HCT116 (cell line): ENCODE measurements at regions not wholly inside any gene's neighbourhood (a gene's known extent, or its start where the extent isn't known, plus 50 kb on each side); places are given as distances from the start of the nearest gene placed in this dataset.

ENCODE experiments used
- ATAC-seq: fragments of 200-7000 bp; cut with Tn5 transposase; 2 replicates; pipeline ENCODE4 v1.9.1; 2020; ENCODE audit warnings: mild to moderate bottlenecking, moderate library complexity
- BruUV-seq: library from RNA; stranded (reverse); fragments of 400-500 nt; replicated peaks from 2 replicates; lab custom pipeline; 2021; lab: Mats Ljungman, UMichigan
- CTCF ChIA-PET: fragments of 300-600 bp; sonication (Branson Sonifier 250); formaldehyde crosslinking; loops from one replicate; lab custom pipeline; 2021; ENCODE audit warnings: antibody characterized with exemption; lab: Charles Lee
- POLR2A ChIA-PET: fragments of 300-600, 350-600 bp; sonication (Branson Sonifier 250); formaldehyde crosslinking; loops from one replicate; lab custom pipeline; 2021; ENCODE audit warnings: antibody characterized with exemption; lab: Charles Lee
- RAD21 ChIA-PET, 2 experiments: fragments of 300-600 bp; sonication (Branson Sonifier 250); formaldehyde crosslinking; loops; one replicate each; lab custom pipeline; 2023; ENCODE audit warnings: low total read pairs in 2 of 2; ENCODE audit not compliant: uncharacterized antibody in 2 of 2, unreplicated experiment in 2 of 2, low non-redundant PET in 1 of 2; lab: Charles Lee
- DNase-seq: peaks from one replicate; pipeline ENCODE4 v3.0.0-alpha.2; 2010; ENCODE audit warnings: low read depth, low spot score
- H2AFZ ChIP-seq: fragments of 200-600 bp; shearing (Covaris generic), sonication (generic); 2 replicates; pipeline ENCODE4 v1.6.1; 2017; ENCODE audit warnings: low read depth, mixed run types, mixed read lengths, antibody characterized with exemption, low read length; ENCODE audit not compliant: poor library complexity, severe bottlenecking
- H3K27ac ChIP-seq: 2 replicates; pipeline ENCODE4 v1.5.1; 2012; ENCODE audit warnings: low read depth, low read length
- H3K27me3 ChIP-seq: fragments of 200-600 bp; sonication (generic); 2 replicates; pipeline ENCODE4 v1.6.1; 2016; ENCODE audit warnings: mixed run types, low read length, mixed read lengths; ENCODE audit not compliant: insufficient read depth
- H3K36me3 ChIP-seq, 2 experiments: fragments of 200-500 bp in 1 of 2; fragments of 200-600 bp in 1 of 2; sonication (Bioruptor generic) in 1 of 2; sonication (generic) in 1 of 2; 2 replicates each; pipeline versions ENCODE4 v1.5.1 to v1.6.1; 2014 to 2016; ENCODE audit warnings: low read length in 2 of 2, inconsistent platforms in 1 of 2, mixed read lengths in 1 of 2, mixed run types in 1 of 2; ENCODE audit not compliant: insufficient read depth in 2 of 2, control insufficient read depth in 1 of 2
- H3K4me1 ChIP-seq, 2 experiments: fragments of 200-600 bp in 1 of 2; sonication (generic) in 1 of 2; 2 replicates each; pipeline versions ENCODE4 v1.5.1 to v1.6.1; 2012 to 2017; ENCODE audit warnings: low read length in 2 of 2, inconsistent platforms in 1 of 2, mild to moderate bottlenecking in 1 of 2, mixed read lengths in 1 of 2, mixed run types in 1 of 2, moderate library complexity in 1 of 2; ENCODE audit not compliant: insufficient read depth in 2 of 2, control insufficient read depth in 1 of 2
- H3K4me2 ChIP-seq: fragments of 200-600 bp; sonication (generic); 2 replicates; pipeline ENCODE4 v1.6.1; 2017; ENCODE audit warnings: mixed run types, low read length, mixed read lengths
- H3K4me3 ChIP-seq, 2 experiments: fragments of 200-600 bp in 1 of 2; sonication (generic) in 1 of 2; replicated peaks in 1 of 2; 2 replicates each; pipeline ENCODE4 v1.5.1; 2011 to 2016; ENCODE audit warnings: low read length in 2 of 2, control low read depth in 1 of 2, low read depth in 1 of 2, mild to moderate bottlenecking in 1 of 2, mixed read lengths in 1 of 2, mixed run types in 1 of 2
- H3K79me2 ChIP-seq: fragments of 200-600 bp; sonication (generic); 2 replicates; pipeline ENCODE4 v1.6.1; 2017; ENCODE audit warnings: mild to moderate bottlenecking, mixed run types, low read length, moderate library complexity, mixed read lengths; ENCODE audit not compliant: insufficient read depth
- H3K9ac ChIP-seq: fragments of 200-600 bp; sonication (generic); 2 replicates; pipeline ENCODE4 v1.6.1; 2016; ENCODE audit warnings: low read length, mixed read lengths
- H3K9me2 ChIP-seq: fragments of 200-600 bp; sonication (generic), shearing (Covaris generic); 2 replicates; pipeline ENCODE4 v1.6.1; 2017; ENCODE audit warnings: mixed run types, mild to moderate bottlenecking, moderate library complexity; ENCODE audit not compliant: insufficient read depth
- H3K9me3 ChIP-seq, 2 experiments: fragments of 200-500 bp in 1 of 2; fragments of 200-600 bp in 1 of 2; sonication (Bioruptor generic) in 1 of 2; sonication (generic) in 1 of 2; 2 replicates each; pipeline ENCODE4 v1.6.1; 2014 to 2017; ENCODE audit warnings: low read length in 2 of 2, mixed read lengths in 2 of 2, inconsistent platforms in 1 of 2, low read depth in 1 of 2, mild to moderate bottlenecking in 1 of 2, mixed run types in 1 of 2, moderate library complexity in 1 of 2; ENCODE audit not compliant: control insufficient read depth in 1 of 2, insufficient read depth in 1 of 2
- H4K20me1 ChIP-seq: fragments of 200-600 bp; sonication (generic), shearing (Covaris generic); 2 replicates; pipeline ENCODE4 v1.6.1; 2017; ENCODE audit warnings: mixed run types, mild to moderate bottlenecking, moderate library complexity; ENCODE audit not compliant: insufficient read depth
- CBX3 ChIP-seq: IDR thresholded peaks from 2 replicates; pipeline ENCODE4 v1.6.1; 2012; ENCODE audit warnings: low read depth
- CEBPB ChIP-seq: IDR thresholded peaks from 2 replicates; pipeline ENCODE4 v1.6.1; 2012; ENCODE audit warnings: low read depth
- EGR1 ChIP-seq: IDR thresholded peaks from 2 replicates; pipeline ENCODE4 v1.6.1; 2012; ENCODE audit warnings: low read depth
- EZH2 ChIP-seq: fragments of 200-600 bp; sonication (generic); IDR thresholded peaks from 2 replicates; pipeline ENCODE4 v1.6.1; 2017; ENCODE audit warnings: antibody characterized with exemption, mixed run types
- EZH2phosphoT487 ChIP-seq: fragments of 200-600 bp; IDR thresholded peaks from 2 replicates; pipeline ENCODE4 v1.6.1; 2018; ENCODE audit warnings: antibody characterized with exemption, borderline replicate concordance
- FOSL1 ChIP-seq: IDR thresholded peaks from 2 replicates; pipeline ENCODE4 v1.6.1; 2012; ENCODE audit warnings: low read depth
- JUND ChIP-seq: IDR thresholded peaks from 2 replicates; pipeline ENCODE4 v1.6.1; 2012
- POLR2AphosphoS5 ChIP-seq: IDR thresholded peaks from 2 replicates; pipeline ENCODE4 v1.6.1; 2011; ENCODE audit warnings: mild to moderate bottlenecking, low read depth, low read length, moderate library complexity
- RAD21 ChIP-seq: IDR thresholded peaks from 2 replicates; pipeline ENCODE4 v1.6.1; 2012; ENCODE audit warnings: low read depth, mild to moderate bottlenecking
- SIN3A ChIP-seq: IDR thresholded peaks from 2 replicates; pipeline ENCODE4 v1.6.1; 2012; ENCODE audit warnings: low read depth
- SP1 ChIP-seq: IDR thresholded peaks from 2 replicates; pipeline ENCODE4 v1.6.1; 2012; ENCODE audit warnings: low read depth
- SRF ChIP-seq: IDR thresholded peaks from 2 replicates; pipeline ENCODE4 v1.6.1; 2012; ENCODE audit warnings: low read depth
- TCF7L2 ChIP-seq: IDR thresholded peaks from 2 replicates; pipeline ENCODE4 v1.7.0; 2011; ENCODE audit warnings: borderline replicate concordance, inconsistent platforms; ENCODE audit not compliant: insufficient read depth, insufficient read length; ENCODE audit errors: extremely low read depth
- YY1 ChIP-seq: IDR thresholded peaks from 2 replicates; pipeline ENCODE4 v1.6.1; 2011; ENCODE audit warnings: low read length, low read depth, moderate library complexity, mild to moderate bottlenecking; ENCODE audit not compliant: insufficient replicate concordance; ENCODE audit errors: extremely low read depth
- ZFX ChIP-seq: fragments of 450-650 bp; IDR thresholded peaks from 2 replicates; pipeline ENCODE4 v1.6.1; 2017
- intact Hi-C: fragments of 100-400 bp; cut with micrococcal nuclease; formaldehyde crosslinking; loops from 2 replicates; pipeline ENCODE4 v1.10.0; 2022
- TF ChIP-seq, protein P1 (sequence below), 3 experiments: fragments of 200-600 bp in 1 of 3; sonication (generic) in 1 of 3; IDR thresholded peaks in 2 of 3; conservative IDR thresholded peaks in 1 of 3; 2 replicates each; pipeline ENCODE4 v1.5.1; 2012 to 2017; ENCODE audit warnings: low read depth in 2 of 3, low read length in 2 of 3, antibody characterized with exemption in 1 of 3, borderline replicate concordance in 1 of 3, control low read depth in 1 of 3, mild to moderate bottlenecking in 1 of 3, mixed read lengths in 1 of 3, mixed run types in 1 of 3, moderate library complexity in 1 of 3; ENCODE audit not compliant: insufficient read depth in 1 of 3
- TF ChIP-seq, protein P2 (sequence below): IDR thresholded peaks from 2 replicates; pipeline ENCODE4 v1.6.1; 2012; ENCODE audit warnings: low read depth
- TF ChIP-seq, protein P3 (sequence below): IDR thresholded peaks from 2 replicates; pipeline ENCODE4 v1.6.1; 2011; ENCODE audit warnings: mild to moderate bottlenecking, low read length, moderate library complexity; ENCODE audit not compliant: insufficient replicate concordance; ENCODE audit errors: extremely low read depth

DNA sequence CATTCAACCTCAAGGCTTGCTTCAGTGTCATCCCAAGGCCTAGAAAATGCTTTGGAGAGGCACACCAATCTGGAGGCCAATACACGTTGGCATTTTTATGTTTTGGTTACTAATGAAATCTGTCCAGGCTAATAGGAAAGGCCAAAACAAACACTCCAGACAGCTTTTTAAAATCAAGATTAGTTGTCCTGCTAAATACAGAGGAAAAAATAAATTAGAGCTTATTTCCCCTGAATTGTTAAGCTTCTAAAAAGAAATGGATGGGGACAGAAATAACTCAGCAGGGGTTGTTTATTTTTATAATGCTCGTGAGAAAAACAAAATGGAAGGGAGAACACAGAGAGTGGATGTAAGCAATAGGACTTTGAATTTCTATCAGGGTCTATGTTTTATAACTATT is 438.5 kb upstream of the LRRC4C start:
- H3K9me3 ChIP-seq = peaks cover 17 to 31% of the 10 kb centered on the region in 2 experiments; a peak in 3 of 4 replicates
- intact Hi-C loops = no loop called here
- POLR2A ChIA-PET = no interaction called here

More for the DNA sequence above, 438.5 kb upstream of the LRRC4C start:
- H3K9ac ChIP-seq = no peak overlapping the region
- H4K20me1 ChIP-seq = no peaks in the 10 kb centered on the region
- RAD21 ChIA-PET = no interaction called here
- no peak overlapping the region for H3K4me2 ChIP-seq
- no peak overlapping the region for H3K4me3 ChIP-seq
- no peak for DNase-seq
- no peak for ATAC-seq
- no peak overlapping the region for H3K27ac ChIP-seq
- H3K36me3 ChIP-seq = no peaks in the 10 kb centered on the region
- no peaks in the 10 kb centered on the region for H3K27me3 ChIP-seq
- no peaks in the 10 kb centered on the region for H3K9me2 ChIP-seq
- no TSS peak for BruUV-seq
- no peaks in the 10 kb centered on the region for H3K4me1 ChIP-seq
- H3K79me2 ChIP-seq = no peaks in the 10 kb centered on the region
- TF ChIP-seq EZH2 = no peak
- no peak for TF ChIP-seq SIN3A
- TF ChIP-seq EZH2phosphoT487 = no peak
- TF ChIP-seq TCF7L2 = no peak
- TF ChIP-seq, protein P1, sequence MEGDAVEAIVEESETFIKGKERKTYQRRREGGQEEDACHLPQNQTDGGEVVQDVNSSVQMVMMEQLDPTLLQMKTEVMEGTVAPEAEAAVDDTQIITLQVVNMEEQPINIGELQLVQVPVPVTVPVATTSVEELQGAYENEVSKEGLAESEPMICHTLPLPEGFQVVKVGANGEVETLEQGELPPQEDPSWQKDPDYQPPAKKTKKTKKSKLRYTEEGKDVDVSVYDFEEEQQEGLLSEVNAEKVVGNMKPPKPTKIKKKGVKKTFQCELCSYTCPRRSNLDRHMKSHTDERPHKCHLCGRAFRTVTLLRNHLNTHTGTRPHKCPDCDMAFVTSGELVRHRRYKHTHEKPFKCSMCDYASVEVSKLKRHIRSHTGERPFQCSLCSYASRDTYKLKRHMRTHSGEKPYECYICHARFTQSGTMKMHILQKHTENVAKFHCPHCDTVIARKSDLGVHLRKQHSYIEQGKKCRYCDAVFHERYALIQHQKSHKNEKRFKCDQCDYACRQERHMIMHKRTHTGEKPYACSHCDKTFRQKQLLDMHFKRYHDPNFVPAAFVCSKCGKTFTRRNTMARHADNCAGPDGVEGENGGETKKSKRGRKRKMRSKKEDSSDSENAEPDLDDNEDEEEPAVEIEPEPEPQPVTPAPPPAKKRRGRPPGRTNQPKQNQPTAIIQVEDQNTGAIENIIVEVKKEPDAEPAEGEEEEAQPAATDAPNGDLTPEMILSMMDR (IDR thresholded peaks at IDR 0.05 in 2 of 3, conservative IDR thresholded peaks at IDR 0.05 in 1 of 3; ENCODE audit: borderline replicate concordance in 1 of 3, insufficient read depth in 1 of 3, low read depth in 2 of 3, low read length in 2 of 3) = no peak
- no peak for TF ChIP-seq CEBPB
- TF ChIP-seq SP1 = no peak
- no peak for TF ChIP-seq FOSL1
- TF ChIP-seq EGR1 = no peak
- no peak for TF ChIP-seq ZFX
- TF ChIP-seq, protein P2, sequence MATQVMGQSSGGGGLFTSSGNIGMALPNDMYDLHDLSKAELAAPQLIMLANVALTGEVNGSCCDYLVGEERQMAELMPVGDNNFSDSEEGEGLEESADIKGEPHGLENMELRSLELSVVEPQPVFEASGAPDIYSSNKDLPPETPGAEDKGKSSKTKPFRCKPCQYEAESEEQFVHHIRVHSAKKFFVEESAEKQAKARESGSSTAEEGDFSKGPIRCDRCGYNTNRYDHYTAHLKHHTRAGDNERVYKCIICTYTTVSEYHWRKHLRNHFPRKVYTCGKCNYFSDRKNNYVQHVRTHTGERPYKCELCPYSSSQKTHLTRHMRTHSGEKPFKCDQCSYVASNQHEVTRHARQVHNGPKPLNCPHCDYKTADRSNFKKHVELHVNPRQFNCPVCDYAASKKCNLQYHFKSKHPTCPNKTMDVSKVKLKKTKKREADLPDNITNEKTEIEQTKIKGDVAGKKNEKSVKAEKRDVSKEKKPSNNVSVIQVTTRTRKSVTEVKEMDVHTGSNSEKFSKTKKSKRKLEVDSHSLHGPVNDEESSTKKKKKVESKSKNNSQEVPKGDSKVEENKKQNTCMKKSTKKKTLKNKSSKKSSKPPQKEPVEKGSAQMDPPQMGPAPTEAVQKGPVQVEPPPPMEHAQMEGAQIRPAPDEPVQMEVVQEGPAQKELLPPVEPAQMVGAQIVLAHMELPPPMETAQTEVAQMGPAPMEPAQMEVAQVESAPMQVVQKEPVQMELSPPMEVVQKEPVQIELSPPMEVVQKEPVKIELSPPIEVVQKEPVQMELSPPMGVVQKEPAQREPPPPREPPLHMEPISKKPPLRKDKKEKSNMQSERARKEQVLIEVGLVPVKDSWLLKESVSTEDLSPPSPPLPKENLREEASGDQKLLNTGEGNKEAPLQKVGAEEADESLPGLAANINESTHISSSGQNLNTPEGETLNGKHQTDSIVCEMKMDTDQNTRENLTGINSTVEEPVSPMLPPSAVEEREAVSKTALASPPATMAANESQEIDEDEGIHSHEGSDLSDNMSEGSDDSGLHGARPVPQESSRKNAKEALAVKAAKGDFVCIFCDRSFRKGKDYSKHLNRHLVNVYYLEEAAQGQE = no peak
- TF ChIP-seq, protein P3, sequence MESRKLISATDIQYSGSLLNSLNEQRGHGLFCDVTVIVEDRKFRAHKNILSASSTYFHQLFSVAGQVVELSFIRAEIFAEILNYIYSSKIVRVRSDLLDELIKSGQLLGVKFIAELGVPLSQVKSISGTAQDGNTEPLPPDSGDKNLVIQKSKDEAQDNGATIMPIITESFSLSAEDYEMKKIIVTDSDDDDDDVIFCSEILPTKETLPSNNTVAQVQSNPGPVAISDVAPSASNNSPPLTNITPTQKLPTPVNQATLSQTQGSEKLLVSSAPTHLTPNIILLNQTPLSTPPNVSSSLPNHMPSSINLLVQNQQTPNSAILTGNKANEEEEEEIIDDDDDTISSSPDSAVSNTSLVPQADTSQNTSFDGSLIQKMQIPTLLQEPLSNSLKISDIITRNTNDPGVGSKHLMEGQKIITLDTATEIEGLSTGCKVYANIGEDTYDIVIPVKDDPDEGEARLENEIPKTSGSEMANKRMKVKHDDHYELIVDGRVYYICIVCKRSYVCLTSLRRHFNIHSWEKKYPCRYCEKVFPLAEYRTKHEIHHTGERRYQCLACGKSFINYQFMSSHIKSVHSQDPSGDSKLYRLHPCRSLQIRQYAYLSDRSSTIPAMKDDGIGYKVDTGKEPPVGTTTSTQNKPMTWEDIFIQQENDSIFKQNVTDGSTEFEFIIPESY = no peak
- TF ChIP-seq CBX3 = no peak
- TF ChIP-seq SRF = no peak
- TF ChIP-seq POLR2AphosphoS5 = no peak
- no peak for TF ChIP-seq YY1
- no peak for TF ChIP-seq RAD21
- no peak for TF ChIP-seq JUND
- no peak overlapping the region for H2AFZ ChIP-seq
- CTCF ChIA-PET = no interaction called here
